ENCODE measurements at regions not wholly inside any gene's neighbourhood (a gene's known extent, or its start where the extent isn't known, plus 50 kb on each side); places are given as distances from the start of the nearest gene placed in this dataset.
"Not testable (repeated sequence)": the region's sequence is repeated elsewhere in the genome, so short reads cannot be mapped to it uniquely, and the experiment has no call there.

DNA sequence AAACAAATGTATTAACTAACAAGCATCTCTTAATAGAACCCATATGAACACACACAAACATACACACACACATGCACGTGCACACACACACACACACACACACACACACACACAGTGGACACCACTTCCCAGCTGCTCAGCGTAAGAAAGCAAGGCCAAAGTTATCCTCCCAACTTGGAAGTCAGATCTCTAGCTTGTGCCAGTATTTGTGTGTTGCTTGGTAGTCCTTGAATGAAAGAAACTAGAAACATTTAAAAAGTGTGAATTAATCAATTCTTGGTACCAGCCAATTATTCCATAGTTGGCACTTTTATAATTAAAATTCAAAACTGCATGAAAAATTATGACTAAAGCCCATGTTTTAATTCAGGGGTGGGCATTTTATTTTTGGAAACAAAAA lies 178.1 kb downstream of the TMEM161B start:
- no peak for DNase-seq

DNA sequence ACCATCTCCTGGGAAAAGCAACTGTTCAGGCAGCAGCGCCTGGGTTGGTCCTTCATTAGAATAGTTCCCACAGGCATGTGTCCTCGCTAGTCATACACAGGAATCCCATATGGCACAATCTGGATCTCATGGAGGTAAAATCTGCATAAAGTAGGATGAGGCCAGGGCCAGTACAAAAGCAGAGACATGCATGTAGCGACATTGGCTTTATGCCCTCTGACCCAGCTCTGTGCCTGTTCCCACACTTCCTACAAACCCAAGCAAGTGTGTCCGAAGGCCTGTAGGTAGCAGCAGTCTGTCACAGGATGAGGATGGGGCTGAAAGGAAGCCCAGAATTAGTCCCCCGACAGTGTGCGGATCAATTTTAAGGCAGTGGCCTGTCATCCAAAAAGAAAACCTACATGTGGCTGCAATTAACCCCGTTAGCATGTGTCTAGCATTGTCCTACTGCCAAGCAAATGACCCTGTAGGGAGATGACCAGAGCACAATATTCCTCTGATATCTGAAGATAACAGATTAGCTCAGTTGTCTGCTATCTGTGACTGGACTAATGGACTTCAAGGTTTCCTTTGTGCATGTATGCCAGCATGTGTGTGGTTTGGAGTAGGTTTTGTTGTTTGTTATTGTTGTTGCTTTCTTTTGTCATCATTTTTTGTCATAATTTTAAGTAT lies 178.8 kb downstream of the TMEM161B start:
- no peak for DNase-seq

DNA sequence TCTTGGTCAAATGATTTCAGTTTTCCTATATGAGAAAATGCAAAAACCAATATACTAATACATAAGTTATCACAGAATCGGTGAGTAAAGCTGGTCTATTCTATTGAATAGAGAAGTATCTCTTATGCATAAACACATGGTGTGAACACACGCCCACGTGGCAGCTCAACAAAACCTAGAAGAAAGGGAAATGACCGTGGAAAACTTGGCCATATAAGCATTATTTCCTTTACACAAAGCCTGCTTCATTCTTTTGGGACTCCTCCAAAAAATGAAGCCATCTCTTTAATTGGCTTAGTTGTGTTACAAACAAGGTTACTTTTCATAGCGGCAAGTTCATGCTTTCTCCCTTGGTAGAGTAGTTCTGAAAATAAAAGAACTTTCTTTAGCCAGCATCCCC lies 183.2 kb downstream of the TMEM161B start:
- no peak for DNase-seq

DNA sequence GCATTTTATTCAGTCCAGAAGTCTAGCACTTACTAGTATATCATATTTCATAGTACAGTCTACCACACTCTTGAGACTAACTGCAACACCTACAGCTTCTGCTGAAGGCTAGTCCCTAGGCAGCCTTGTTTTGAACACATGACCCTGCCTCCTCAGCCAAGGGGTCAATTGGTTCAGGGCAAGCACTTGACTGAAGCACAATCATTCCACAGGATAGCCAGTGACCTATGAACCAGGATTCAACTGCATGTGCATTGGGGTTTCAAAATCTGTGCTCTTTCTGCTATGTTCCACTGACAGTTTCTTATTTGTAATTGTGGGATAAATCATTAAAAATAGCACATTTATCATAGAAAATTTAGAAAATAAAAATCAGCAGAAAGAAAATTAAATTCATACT lies 186.8 kb downstream of the TMEM161B start:
- no peak for DNase-seq

DNA sequence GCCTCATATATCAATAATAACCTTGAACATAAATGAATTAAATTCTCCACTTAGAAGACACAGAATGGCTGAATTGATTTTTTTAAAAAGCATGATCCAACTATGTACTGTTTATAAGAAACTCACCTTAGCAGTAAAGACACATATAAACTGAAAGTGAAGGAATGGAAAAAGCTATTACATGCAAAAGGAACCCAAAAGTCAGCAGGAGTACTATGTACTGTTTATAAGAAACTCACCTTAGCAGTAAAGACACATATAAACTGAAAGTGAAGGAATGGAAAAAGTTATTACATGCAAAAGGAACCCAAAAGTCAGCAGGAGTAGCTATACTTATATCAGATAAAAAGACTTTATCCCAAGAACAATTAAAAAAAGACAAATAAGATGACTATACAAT lies 204.8 kb downstream of the TMEM161B start:
- no peak for DNase-seq

DNA sequence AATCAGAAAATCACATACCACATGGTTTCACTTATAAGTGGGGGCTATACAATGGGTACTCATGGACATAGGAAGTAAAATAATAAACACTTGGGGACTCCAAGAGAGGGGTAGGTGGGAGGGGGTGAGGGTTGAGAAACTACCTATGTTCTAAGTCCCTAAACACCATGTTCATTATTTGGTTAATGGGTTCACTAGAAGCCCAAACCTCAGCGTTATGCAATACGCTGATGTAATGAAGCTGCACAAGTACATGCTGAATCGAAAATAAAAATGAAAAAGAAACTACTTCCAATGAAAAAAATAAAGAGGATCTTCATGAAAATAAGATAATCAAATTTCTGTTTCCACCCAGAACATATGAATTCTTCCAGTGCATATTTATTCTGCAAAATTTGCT lies 208.5 kb downstream of the TMEM161B start:
- no peak for DNase-seq

DNA sequence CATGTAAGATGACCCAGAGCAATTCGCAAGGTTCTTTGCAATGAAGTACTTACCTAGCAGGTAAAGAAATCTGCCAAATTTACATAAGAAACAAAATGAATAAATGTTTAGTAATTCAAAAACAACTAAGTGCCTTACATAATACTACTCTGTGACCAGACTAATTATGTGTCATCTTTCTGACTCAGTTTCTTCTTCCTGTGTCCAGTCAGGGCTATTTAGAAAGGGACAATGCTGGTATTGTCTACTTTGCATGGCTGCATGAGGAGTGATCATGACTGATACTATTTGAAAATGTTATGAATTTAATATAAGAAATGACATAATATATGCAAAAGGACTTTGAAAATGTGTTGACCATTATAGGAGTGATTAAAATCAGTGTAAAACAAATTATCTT lies 210.0 kb downstream of the TMEM161B start:
- no peak for DNase-seq

DNA sequence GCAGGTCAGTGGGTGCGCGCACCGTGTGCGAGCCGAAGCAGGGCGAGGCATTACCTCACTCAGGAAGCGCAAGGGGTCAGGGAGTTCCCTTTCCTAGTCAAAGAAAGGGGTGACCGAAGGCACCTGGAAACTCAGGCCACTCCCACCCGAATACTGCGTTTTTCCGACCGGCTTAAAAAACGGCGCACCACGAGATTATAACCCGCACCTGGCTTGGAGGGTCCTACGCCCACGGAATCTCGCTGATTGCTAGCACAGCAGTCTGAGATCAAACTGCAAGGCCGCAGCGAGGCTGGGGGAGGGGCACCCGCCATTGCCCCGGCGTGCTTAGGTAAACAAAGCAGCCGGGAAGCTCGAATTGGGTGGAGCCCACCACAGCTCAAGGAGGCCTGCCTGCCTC lies 216.2 kb downstream of the TMEM161B start:
- not testable (repeated sequence) for DNase-seq

DNA sequence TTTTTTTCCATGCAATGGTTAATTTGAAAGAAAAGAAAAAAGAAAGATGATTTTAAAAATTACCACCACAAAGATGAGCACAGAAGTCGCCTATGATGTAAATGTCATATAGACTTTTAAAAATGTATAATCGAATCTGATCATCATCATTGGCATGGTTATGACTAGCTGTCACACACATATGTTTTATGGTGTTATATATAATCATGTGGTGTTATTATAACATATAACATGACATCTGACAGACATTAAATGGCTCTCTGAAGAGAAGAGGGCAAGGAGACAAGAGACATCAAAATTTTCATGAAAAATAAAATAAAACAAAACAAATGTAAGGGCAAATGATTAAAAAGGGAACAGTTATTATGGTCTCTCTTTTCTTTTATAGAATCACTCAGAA lies 217.5 kb downstream of the TMEM161B start:
- DNase-seq, result no peak

DNA sequence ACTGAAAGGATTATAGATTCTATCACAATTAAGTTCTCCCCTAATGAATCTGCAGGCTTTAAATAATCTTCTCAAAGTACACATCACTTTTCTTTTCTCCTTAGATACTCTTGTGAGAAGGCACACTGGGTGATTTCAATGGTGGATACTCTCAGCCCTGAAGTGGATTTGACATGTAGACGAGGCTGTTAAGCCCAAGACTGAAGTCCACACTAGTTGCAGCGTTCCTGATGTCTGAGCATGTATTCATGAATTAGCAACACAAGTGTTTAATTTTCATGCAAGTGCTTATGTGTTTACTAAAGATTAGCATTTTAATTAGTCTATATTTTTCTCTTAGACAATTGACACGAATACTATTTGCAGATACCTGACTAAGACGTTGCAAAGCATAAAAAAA lies 218.9 kb downstream of the TMEM161B start:
- no peak for DNase-seq

DNA sequence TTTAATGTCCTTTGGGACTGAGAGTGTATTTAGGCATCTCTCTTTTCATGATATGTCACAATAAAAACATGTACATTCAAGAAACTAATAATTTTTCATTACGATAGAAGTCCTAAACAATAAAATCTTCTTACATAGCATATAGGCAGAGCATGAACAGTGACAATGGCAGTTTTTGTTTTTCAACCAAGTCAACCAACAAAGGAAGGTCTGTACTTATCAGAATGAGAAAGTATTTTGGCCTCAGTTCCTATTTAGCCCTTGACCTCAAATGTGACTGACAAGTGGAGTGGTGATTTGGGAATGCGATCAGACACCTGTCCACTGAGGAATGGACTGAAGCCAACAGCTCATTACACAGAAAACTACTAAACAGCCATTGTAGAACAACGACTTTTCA lies 219.5 kb downstream of the TMEM161B start:
- DNase-seq, result no peak

DNA sequence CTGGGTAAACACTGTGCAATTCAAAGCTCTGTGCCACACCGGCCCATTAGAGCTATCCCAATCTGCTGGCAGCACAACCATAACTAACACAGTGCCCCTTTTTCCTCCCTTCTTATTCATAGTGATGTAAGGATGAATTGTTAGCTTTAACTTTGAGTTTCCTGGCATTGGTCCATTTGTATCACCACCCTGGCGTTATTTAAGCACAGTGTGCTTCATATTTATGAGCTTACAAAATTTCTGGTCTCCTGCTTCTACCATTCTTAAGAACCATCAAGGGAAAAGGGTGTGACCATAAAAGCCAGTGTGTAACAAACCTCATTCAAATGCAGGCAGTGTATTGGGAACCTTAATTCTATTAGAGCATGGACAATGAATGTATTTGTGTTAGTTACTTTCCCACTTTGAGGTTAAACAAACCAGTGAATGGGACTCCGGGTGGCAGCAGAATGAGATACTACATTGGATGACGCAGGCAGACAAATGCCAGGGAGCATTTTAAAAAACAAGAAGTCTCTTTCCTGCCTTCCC lies 222.6 kb downstream of the TMEM161B start:
- no peak for DNase-seq

DNA sequence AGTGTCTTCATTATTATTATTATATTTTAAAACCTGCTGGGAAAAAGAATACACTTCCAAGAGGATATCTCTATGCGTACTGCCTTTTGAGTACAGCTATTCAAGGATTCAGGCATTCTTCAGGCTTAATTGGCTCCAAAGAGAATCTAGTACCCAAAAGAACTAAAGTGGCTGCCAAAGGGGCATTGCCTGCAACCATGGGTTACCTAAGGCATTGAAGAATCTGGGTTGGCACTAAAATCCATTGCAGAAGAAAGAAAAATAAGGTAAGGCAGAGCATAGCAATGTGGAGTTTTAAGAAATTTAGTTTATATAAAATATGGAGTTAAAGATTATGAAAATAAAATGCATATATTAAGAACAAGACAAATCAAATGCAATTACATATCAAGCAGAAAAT lies 223.5 kb downstream of the TMEM161B start:
- no peak for DNase-seq

DNA sequence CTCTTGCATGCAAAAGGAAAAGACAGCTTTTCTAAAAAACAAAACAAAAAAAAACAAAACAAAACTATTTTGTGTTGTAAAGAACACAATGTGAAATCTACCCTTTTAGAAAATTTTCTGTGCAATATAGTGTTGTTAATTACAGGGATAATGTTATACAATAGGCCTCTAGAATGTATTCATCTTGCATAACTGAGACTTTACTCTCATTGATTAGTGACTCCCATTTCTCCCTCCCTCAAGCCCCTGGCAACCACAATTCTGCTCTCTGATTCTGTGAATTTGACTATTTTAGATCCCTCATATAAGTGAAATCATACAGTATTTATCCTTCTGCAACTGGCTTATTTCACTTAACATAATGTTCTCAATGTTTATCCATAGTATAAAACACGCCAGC lies 234.1 kb downstream of the TMEM161B start:
- DNase-seq, result no peak

DNA sequence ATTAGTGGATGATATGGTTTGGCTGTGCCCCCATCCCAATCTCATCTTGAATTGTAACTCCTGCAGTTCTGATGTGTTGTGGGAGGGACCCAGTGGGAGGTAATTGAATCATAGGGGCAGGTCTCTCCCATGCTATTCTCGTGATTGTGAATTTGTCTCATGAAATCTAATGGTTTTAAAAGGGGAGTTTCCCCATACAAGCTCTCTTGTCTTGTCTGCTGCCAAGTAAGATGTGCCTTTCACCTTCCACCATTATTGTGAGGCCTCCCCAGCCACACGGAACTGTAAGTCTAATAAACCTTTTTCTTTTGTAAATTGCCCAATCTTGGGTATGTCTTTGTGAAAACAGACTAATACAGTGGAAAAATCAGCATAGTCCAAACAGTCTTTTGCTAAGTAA lies 235.5 kb downstream of the TMEM161B start:
- DNase-seq, result no peak

DNA sequence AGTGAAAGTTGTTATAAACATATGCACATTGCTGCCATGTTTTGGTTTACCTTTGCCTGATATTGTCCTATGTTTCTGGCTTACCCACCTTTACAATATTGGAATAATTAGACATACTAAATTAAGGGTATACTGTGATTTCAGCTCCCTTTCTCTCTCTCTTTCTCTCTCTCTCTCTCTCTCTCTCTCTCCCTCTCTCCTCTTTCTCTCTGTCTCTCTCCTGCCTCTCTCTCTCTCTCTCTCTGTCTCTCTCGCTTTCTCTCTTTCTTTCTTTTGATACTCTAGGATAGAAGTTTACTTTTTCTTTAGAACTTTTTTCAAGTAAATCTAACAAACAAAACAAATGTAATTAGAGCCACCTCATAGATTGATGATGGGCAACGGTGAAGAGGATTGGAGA lies 239.6 kb downstream of the TMEM161B start:
- DNase-seq, result no peak

DNA sequence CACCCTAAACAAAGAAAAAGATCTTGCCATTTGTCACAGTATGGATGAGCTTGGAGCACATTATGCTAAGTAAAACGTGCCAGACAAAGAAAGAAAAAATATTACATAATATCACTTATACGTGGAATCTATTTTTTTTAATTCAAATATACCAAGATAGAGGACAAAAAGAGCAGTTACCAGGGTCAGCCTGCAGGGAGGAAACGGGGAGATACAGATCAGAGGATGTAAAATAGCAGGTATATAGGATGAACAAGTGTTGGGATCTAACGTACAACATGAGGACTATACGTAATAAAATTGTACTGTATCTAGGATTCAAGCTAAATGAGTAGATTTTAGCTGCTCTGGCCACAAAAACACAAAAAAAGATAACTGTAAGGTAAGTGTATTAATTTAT lies 247.5 kb downstream of the TMEM161B start:
- no peak for DNase-seq

DNA sequence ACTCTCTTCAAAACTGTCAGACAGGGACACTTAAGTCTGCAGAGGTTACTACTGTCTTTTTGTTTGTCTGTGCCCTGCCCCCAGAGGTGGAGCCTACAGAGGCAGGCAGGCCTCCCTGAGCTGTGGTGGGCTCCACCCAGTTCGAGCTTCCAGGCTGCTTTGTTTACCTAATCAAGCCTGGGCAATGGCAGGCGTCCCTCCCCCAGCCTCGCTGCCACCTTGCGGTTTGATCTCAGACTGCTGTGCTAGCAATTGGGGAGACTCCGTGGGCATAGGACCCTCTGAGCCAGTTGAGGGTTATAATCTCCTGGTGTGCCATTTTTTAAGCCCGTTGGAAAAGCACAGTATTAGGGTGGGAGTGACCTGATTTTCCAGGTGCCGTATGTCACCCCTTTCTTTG lies 253.7 kb downstream of the TMEM161B start:
- not testable (repeated sequence) for DNase-seq

DNA sequence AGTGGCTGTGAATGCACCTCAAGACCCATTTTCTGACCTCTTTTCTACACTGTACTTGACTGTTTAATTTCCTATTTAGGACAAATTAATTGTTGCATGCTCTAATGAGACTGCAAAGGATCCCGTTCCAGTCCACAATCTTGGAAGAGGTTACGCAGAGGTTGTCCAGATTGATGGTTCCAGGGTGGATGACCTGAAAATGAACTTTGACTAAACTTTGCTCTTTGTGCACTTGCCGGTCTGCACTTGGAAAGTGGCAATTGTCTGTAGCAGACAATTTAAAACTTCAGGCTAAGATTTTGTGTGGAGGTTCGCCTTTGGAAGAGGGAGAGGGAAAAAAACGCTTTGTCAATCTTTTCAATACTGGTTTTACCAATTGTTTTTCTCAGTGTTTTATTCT lies 267.8 kb downstream of the TMEM161B start:
- DNase-seq, result no peak

DNA sequence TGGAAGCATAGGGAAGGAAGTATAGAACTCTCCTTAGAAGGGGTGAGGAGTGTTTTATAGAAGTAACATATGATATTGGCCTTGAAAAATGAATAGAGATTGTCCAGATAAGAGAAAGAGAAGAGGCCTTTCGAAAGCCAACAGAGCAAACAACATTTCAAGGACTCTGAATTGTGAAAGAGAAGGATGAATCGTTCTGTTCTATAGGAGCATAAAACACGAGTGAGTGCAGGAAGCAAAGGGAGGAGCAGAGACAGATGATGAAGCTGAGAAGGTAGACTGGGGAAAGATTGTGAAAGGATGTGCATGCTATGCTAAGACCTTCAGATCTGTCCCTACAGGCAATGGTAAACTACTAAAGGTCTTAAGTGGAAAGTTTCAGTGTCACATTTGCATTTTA lies 271.0 kb downstream of the TMEM161B start:
- no peak for DNase-seq

DNA sequence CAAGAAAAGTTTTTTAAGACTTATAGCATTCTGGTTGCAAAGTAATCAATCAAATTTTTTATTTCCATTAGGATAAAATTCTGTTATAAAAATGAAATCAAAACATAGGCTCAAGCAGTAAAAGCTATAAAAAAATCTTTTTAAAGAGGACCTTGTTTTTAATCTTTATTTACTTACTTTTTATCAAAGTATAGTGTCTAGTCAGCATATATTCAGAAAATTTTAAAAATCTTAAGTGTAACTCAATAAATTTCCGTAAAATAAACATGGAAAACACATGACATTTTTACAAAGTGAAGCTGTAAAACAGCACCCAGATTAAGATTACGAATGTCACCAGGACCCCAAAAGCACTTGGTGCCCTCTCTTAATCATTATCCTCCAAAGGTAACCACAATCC lies 302.4 kb downstream of the TMEM161B start:
- no peak for DNase-seq

DNA sequence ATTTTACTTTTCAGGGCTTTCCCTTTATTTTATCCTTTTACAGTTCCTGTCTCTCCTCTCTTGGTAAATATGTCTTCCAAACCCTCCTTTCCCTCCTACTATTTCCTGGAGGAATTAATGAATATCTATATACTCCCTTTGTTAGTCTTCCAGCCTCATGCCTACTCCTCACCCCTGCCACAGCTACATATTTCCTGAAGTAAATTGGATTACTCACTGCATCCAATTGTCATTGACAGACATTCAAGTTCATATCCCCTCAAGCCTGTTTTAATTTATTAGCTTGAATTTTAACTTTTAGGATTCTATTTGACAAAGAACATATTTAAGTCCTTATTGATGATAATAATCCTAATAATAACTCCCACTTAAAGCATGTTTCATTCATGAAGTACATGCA lies 314.5 kb downstream of the TMEM161B start:
- DNase-seq, result no peak

DNA sequence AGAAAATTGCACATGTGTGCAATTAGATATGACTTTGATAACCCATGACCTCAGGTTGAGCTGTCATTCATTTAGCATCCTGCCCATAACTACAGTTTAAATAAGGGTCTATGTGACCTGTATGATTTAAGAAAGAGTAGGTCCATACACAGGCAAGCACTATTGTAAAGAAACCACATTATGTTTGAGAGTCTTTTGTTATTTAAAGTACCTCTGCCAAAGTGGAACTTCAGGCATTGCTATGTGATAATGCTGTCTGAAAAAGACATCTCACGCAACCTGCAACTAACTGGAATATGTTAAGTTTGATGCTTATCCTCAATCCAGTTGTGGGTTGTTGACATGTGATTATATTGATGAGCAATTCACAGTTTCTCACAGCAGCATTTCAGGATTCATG lies 317.0 kb downstream of the TMEM161B start:
- no peak for DNase-seq

DNA sequence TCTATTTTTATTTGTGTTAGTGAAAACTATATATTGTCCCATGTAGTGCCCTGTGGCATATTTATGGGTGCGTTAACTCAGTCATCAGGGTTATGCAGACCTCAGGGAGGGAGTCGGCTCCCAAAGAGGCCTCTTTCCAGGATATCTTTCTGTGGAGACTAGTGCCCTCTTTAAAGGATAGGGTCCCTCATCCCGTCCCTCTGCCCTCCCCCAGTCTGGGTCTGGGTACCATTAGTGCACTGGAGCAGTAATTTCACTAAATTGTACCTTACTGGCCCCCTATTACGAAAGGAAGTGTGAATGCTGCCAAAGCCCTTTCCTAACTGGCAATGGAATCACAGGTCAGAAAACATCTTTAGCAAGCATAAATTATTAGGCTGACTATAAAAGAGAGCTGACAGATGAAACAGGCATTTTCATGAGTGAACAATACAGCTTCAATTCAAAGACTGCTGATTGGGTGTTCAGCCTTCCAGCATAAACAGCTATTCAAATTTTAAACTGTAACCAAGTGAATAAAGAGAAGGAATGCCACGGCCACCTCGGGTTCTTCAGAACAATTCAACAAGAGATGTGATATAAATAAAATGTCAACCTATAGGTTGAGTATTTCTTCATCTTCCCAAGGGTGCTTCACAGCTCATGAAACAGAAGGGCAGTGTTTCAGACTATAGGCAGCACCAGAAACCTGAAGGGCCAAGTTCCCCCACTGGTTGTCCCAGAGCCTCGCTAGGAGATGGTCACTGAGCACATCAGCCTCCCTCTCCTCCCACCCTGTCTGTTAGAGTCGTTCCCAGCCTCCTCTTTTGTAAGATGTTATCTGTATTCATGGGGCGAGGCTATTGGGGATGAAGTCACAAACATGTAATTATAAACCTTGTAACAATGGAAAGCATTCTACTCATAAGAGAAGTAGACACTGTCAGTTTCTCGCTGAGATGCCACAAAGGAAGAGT lies 318.7 kb downstream of the TMEM161B start:
- DNase-seq, result no peak

Measured in NCI-H1105 (cell line).